Left cardiac atrium (tissue), 4 donors: ENCODE measurements at regions not wholly inside any gene's neighbourhood (a gene's known extent, or its start where the extent isn't known, plus 50 kb on each side); places are given as distances from the start of the nearest gene placed in this dataset.
"Not testable (repeated sequence)": the region's sequence is repeated elsewhere in the genome, so short reads cannot be mapped to it uniquely, and the experiment has no call there.

ENCODE experiments used
- ATAC-seq, 2 donors: fragments of 200-7000 bp; cut with Tn5 transposase; one replicate each; pipeline ENCODE4 v1.9.1; 2020; ENCODE audit warnings: mild to moderate bottlenecking in 2 of 2, moderate library complexity in 2 of 2
- DNase-seq: peaks from one replicate; pipeline ENCODE4 v3.0.0-alpha.2; 2020
- intact Hi-C, 2 donors: fragments of 100-400 bp; cut with DNase I; formaldehyde crosslinking; loops; one replicate each; pipeline versions ENCODE4 v1.14.1 to v1.15.1; 2022 to 2023
- donor health status: DM: no; HTN: yes; CAD: no.
- donor health status: DM: no; HTN: yes; CAD: no; lungs with severe emphysema.
- donor health status: DM: yes; HTN: yes; CAD: no.
- donor health status: Dilated cardiomyopathy.

- ATAC-seq = no peak
- intact Hi-C loops = no loop called here
- DNase-seq = no peak
Observed at GRCh38 chr10:125605167-125605566, 77.8 kb downstream of the TEX36 start.

- DNase-seq (no peak), ATAC-seq (no peak)
- intact Hi-C loops = no loop called here
Observed at GRCh38 chr10:125602825-125603224, 80.1 kb downstream of the TEX36 start.

GRCh38 chr10:125599194-125599593 is 83.8 kb downstream of the TEX36 start:
- ATAC-seq (no peak), DNase-seq (no peak)
- intact Hi-C loops = no loop called here

- DNase-seq (no peak), ATAC-seq (no peak)
- intact Hi-C loops = no loop called here
Observed at GRCh38 chr10:125595911-125596310, 87.1 kb downstream of the TEX36 start.

- intact Hi-C loops = no loop called here
- no peak for DNase-seq
- no peak for ATAC-seq
Observed at GRCh38 chr10:125593644-125594043, 89.3 kb downstream of the TEX36 start.

- DNase-seq (no peak), ATAC-seq (no peak)
- intact Hi-C loops = no loop called here
Observed at GRCh38 chr10:125592897-125593296, 90.1 kb downstream of the TEX36 start.

GRCh38 chr10:125591886-125592285 is 91.1 kb downstream of the TEX36 start:
- intact Hi-C loops = no loop called here
- ATAC-seq = no peak

GRCh38 chr10:125588738-125589137 is 94.2 kb downstream of the TEX36 start:
- intact Hi-C loops, DNase-seq, ATAC-seq: not testable (repeated sequence)

More at GRCh38 chr10:125591886-125592285, 91.1 kb downstream of the TEX36 start:
- DNase-seq = no peak

GRCh38 chr10:125584954-125585353 is 98.0 kb downstream of the TEX36 start:
- ATAC-seq (no peak), DNase-seq (no peak)
- intact Hi-C loops = no loop called here

GRCh38 chr10:125578658-125579315 is 104.2 kb downstream of the TEX36 start:
- intact Hi-C loops = no loop called here
- DNase-seq = no peak
- no peak for ATAC-seq

- no peak for DNase-seq
- ATAC-seq = no peak
- intact Hi-C loops = no loop called here
Observed at GRCh38 chr10:125575843-125576242, 107.1 kb downstream of the TEX36 start.

- DNase-seq (no peak), ATAC-seq (no peak)
- intact Hi-C loops = no loop called here
Observed at GRCh38 chr10:125568156-125568555, 114.8 kb downstream of the TEX36 start.

- no peak for ATAC-seq
- DNase-seq = no peak
- intact Hi-C loops = no loop called here
Observed at GRCh38 chr10:125567529-125567928, 115.4 kb downstream of the TEX36 start.

- intact Hi-C loops = no loop called here
- DNase-seq (no peak), ATAC-seq (no peak)
Observed at GRCh38 chr10:125565046-125565445, 117.9 kb downstream of the TEX36 start.

- no peak for ATAC-seq
- intact Hi-C loops = no loop called here
- DNase-seq = no peak
Observed at GRCh38 chr10:125564570-125564969, 118.4 kb downstream of the TEX36 start.

- intact Hi-C loops = no loop called here
- no peak for ATAC-seq
- DNase-seq = no peak
Observed at GRCh38 chr10:125562737-125563136, 120.2 kb downstream of the TEX36 start.

GRCh38 chr10:125560947-125561346 is 122.0 kb downstream of the TEX36 start:
- no peak for DNase-seq
- intact Hi-C loops = no loop called here

GRCh38 chr10:125559210-125559609 is 123.8 kb downstream of the TEX36 start:
- intact Hi-C loops = no loop called here
- no peak for ATAC-seq
- DNase-seq = no peak

More at GRCh38 chr10:125560947-125561346, 122.0 kb downstream of the TEX36 start:
- ATAC-seq = no peak

- ATAC-seq (no peak), DNase-seq (no peak)
- intact Hi-C loops = no loop called here
Observed at GRCh38 chr10:125557801-125558505, 125.0 kb downstream of the TEX36 start.

GRCh38 chr10:125557311-125557710 is 125.7 kb downstream of the TEX36 start:
- DNase-seq (no peak), ATAC-seq (no peak)
- intact Hi-C loops = no loop called here

- DNase-seq = no peak
- no peak for ATAC-seq
- intact Hi-C loops = no loop called here
Observed at GRCh38 chr10:125556882-125557281, 126.1 kb downstream of the TEX36 start.
